ENCODE measurements at regions not wholly inside any gene's neighbourhood (a gene's known extent, or its start where the extent isn't known, plus 50 kb on each side); places are given as distances from the start of the nearest gene placed in this dataset.

GRCh38 chr10:121661451-121661851 lies 63.2 kb upstream of the FGFR2 start:
- Histone ChIP-seq H4K20me1 (replicated peaks; ENCODE audit: control insufficient read depth, insufficient read depth, low read length) (no peaks in the 10 kb centered on the region), H2AFZ (ENCODE audit: low read depth, low read length) (no peak overlapping the region), H3K4me2 (ENCODE audit: insufficient read depth, low read length) (no peak overlapping the region), H3K36me3 (ENCODE audit: control insufficient read depth, insufficient read depth, low read length) (no peaks in the 10 kb centered on the region), H3K27ac (ENCODE audit: extremely low read depth, low read depth, low read length) (no peak overlapping the region), H3K9me3 (replicated peaks; ENCODE audit: control insufficient read depth, insufficient read depth, low read depth, low read length) (no peaks in the 10 kb centered on the region), H3K9ac (ENCODE audit: insufficient read depth in 1 of 2, low read depth in 2 of 2, low read length in 2 of 2) (no peak overlapping the region), H3K4me3 (no peak overlapping the region), H3K4me1 (replicated peaks in 1 of 2; ENCODE audit: control insufficient read depth in 2 of 2, insufficient read depth in 2 of 2, low read length in 2 of 2) (no peaks in the 10 kb centered on the region), H3K79me2 (ENCODE audit: control insufficient read depth, insufficient read depth, low read length) (no peaks in the 10 kb centered on the region), H3K9me1 (ENCODE audit: control insufficient read depth, insufficient read depth, low read length) (no peaks in the 10 kb centered on the region), H3K27me3 (ENCODE audit: control insufficient read depth in 2 of 2, insufficient read depth in 2 of 2, low read length in 2 of 2) (peaks cover 0 to 23% of the 10 kb centered on the region in 2 experiments; a peak in 2 of 5 replicates)
- in situ Hi-C loops (cut with MboI) (no loop called here), intact Hi-C loops (cut with micrococcal nuclease) (no loop called here)
- BruUV-seq (replicated peaks): no TSS peak
- ChIA-PET POLR2A (no interaction called here), CTCF (ENCODE audit: low intra/inter-chr PET ratio) (no interaction called here)
- no peak for ATAC-seq
- FAIRE-seq: no peak
- TF ChIP-seq KDM5B (IDR thresholded peaks at IDR 0.05; ENCODE audit: insufficient replicate concordance, low read depth, low read length) (no peak), NR0B1 (IDR thresholded peaks at IDR 0.05; ENCODE audit: partially characterized antibody) (no peak), TOE1 (IDR thresholded peaks at IDR 0.05; ENCODE audit: borderline replicate concordance) (no peak), TOE1 (CRISPR knock-in tag; IDR thresholded peaks at IDR 0.05; ENCODE audit: borderline replicate concordance, low read depth) (no peak), ZNF398 (CRISPR knock-in tag; IDR thresholded peaks at IDR 0.05) (no peak), ATF2 (CRISPR knock-in tag; IDR thresholded peaks at IDR 0.05) (no peak), CBX5 (IDR thresholded peaks at IDR 0.05; ENCODE audit: borderline replicate concordance, low read depth) (no peak), PHF21A (IDR thresholded peaks at IDR 0.05; ENCODE audit: borderline replicate concordance, low read depth) (no peak), WHSC1 (IDR thresholded peaks at IDR 0.05; ENCODE audit: low read length) (no peak), CAMTA2 (CRISPR knock-in tag; conservative IDR thresholded peaks at IDR 0.05) (no peak), ZNF444 (CRISPR knock-in tag; IDR thresholded peaks at IDR 0.05) (no peak)
- DNase-seq (ENCODE audit: extremely low read depth in 1 of 4, low spot score in 3 of 4): no peak
- WGBS (ENCODE audit: insufficient coverage, low coverage, missing lambda C conversion rate): under 1% methylated on average over 14 of the region's 14 CpGs

Measured in K562 (cell line).